ENCODE measurements at regions not wholly inside any gene's neighbourhood (a gene's known extent, or its start where the extent isn't known, plus 50 kb on each side); places are given as distances from the start of the nearest gene placed in this dataset.

GRCh38 chr18:57981308-57982028 lies 62.6 kb upstream of the NEDD4L start:
- Mint-ChIP-seq H3K27me3 (ENCODE audit: low read depth) (peaks cover 3% of the 10 kb centered on the region; the same call in 1 of the 2 replicates), H3K4me1 (peaks cover 21 to 24% of the 10 kb centered on the region in 2 experiments), H3K9me3 (no peaks in the 10 kb centered on the region), H3K4me3 (no peak overlapping the region), H3K27ac (no peak overlapping the region), H3K36me3 (ENCODE audit: insufficient read depth in 1 of 3, low read depth in 3 of 3) (no peaks in the 10 kb centered on the region)
- Histone ChIP-seq H3K23me2 (ENCODE audit: insufficient read length, low read depth, low read length, poor library complexity, severe bottlenecking) (no peaks in the 10 kb centered on the region), H4K20me1 (ENCODE audit: control insufficient read depth, insufficient read depth, insufficient read length) (no peaks in the 10 kb centered on the region), H4K8ac (replicated peaks; ENCODE audit: insufficient read length, low read depth, low read length) (no peak overlapping the region), H2AK5ac (ENCODE audit: insufficient read length, low read length) (no peak overlapping the region), H3K4me1 (ENCODE audit: insufficient read depth, low read length) (peaks cover 3% of the 10 kb centered on the region; the same call in 1 of the 2 replicates), H2BK15ac (ENCODE audit: low read depth, low read length) (no peak overlapping the region), H2BK120ac (ENCODE audit: low read depth, low read length, poor library complexity, severe bottlenecking) (no peak overlapping the region), H4K91ac (ENCODE audit: insufficient read length, low read depth, low read length) (no peak overlapping the region), H3K4ac (ENCODE audit: low read depth, low read length) (no peak overlapping the region), H3K9me3 (ENCODE audit: control insufficient read depth, low read depth, low read length) (no peaks in the 10 kb centered on the region), H3K4me2 (ENCODE audit: insufficient read depth, insufficient read length, low read length) (no peak overlapping the region), H3K14ac (ENCODE audit: insufficient read depth, low read length) (no peak overlapping the region), H3K27ac (ENCODE audit: insufficient read length, low read depth, low read length) (no peak overlapping the region), H3K18ac (ENCODE audit: insufficient read length, low read depth, low read length) (no peak overlapping the region), H3K27me3 (ENCODE audit: insufficient read depth, low read length) (no peaks in the 10 kb centered on the region; the same call in 1 of the 2 replicates), H3K79me2 (ENCODE audit: insufficient read depth, low read length) (no peaks in the 10 kb centered on the region), H2BK5ac (ENCODE audit: insufficient read length, low read length) (no peak overlapping the region), H2BK12ac (ENCODE audit: insufficient read length, low read depth, low read length) (no peak overlapping the region), H4K5ac (ENCODE audit: insufficient read length, low read depth, low read length) (no peak overlapping the region), H3K56ac (ENCODE audit: insufficient read length, low read depth, low read length) (no peak overlapping the region), H3K23ac (ENCODE audit: insufficient read length, low read depth, low read length) (no peak overlapping the region), H3T11ph (ENCODE audit: low read length) (no peak overlapping the region), H2AFZ (ENCODE audit: low read length) (no peak overlapping the region), H3K9ac (ENCODE audit: extremely low read depth, insufficient read length, low read length) (no peak overlapping the region), H3K79me1 (ENCODE audit: insufficient read depth, low read depth, low read length, poor library complexity, severe bottlenecking) (no peaks in the 10 kb centered on the region), H2BK20ac (ENCODE audit: low read depth, low read length, poor library complexity, severe bottlenecking) (no peak overlapping the region)
- WGBS (ENCODE audit: extremely low coverage, insufficient read length, low lambda C conversion rate) = no CpG with 5 or more reads among the region's 3 CpGs
- TF ChIP-seq CTCF (conservative IDR thresholded peaks at IDR 0.05) = no peak
- no peak for DNase-seq

Data from H9 (cell line).